A549 (cell line): ENCODE measurements at regions not wholly inside any gene's neighbourhood (a gene's known extent, or its start where the extent isn't known, plus 50 kb on each side); places are given as distances from the start of the nearest gene placed in this dataset.

Experiments
- CEBPB ChIP-seq, 2 experiments: fragments of >200 bp in 1 of 2; sonication (Bioruptor Twin) in 1 of 2; formaldehyde crosslinking in 1 of 2; IDR thresholded peaks; 2 replicates each; pipeline ENCODE4 v1.6.1; 2012 to 2016
- EHMT2 ChIP-seq: fragments of 200-600 bp; sonication (generic); IDR thresholded peaks from 2 replicates; pipeline ENCODE4 v1.6.1; 2016; ENCODE audit warnings: antibody characterized with exemption, low read depth, mild to moderate bottlenecking, moderate library complexity
- GATA3 ChIP-seq: IDR thresholded peaks from 2 replicates; pipeline ENCODE4 v1.6.1; 2012; ENCODE audit warnings: borderline replicate concordance
- JUN ChIP-seq, 2 experiments: fragments of >200 bp; sonication (Bioruptor Twin); formaldehyde crosslinking; IDR thresholded peaks; 2 replicates in 1 of 2; 3 replicates in 1 of 2; pipeline ENCODE4 v1.6.1; 2016 to 2017
- JUNB ChIP-seq: fragments of >200 bp; sonication (Bioruptor Twin); formaldehyde crosslinking; IDR thresholded peaks from 2 replicates; pipeline ENCODE4 v1.6.1; 2016
- NFE2L2 ChIP-seq: fragments of 150-350 bp; conservative IDR thresholded peaks from 2 replicates; pipeline ENCODE4 v1.6.1; 2014; ENCODE audit warnings: low read length
- POLR2A ChIP-seq: IDR thresholded peaks from 2 replicates; pipeline ENCODE4 v1.6.1; 2012; ENCODE audit warnings: mild to moderate bottlenecking, low read length
- RARB ChIP-seq: fragments of 250-450 bp; sonication (Bioruptor Pico); IDR thresholded peaks from 2 replicates; pipeline ENCODE4 v1.8.0; 2021; ENCODE audit warnings: mild to moderate bottlenecking, moderate library complexity
- RCOR1 ChIP-seq: fragments of 150-350 bp; IDR thresholded peaks from 2 replicates; pipeline ENCODE4 v1.6.1; 2014; ENCODE audit warnings: antibody characterized with exemption, low read length, low read depth
- RFX5 ChIP-seq: fragments of 450-650 bp; IDR thresholded peaks from 2 replicates; pipeline ENCODE4 v1.7.1; 2014; ENCODE audit warnings: antibody characterized with exemption, mild to moderate bottlenecking, moderate library complexity
- ZNF302 ChIP-seq: fragments of 250-450 bp; sonication (Bioruptor Pico); IDR thresholded peaks from 2 replicates; pipeline ENCODE4 v1.9.0; 2021; ENCODE audit warnings: inconsistent platforms, mild to moderate bottlenecking, moderate library complexity
- TF ChIP-seq, protein P1 (sequence below): fragments of >200 bp; sonication (Bioruptor Twin); formaldehyde crosslinking; IDR thresholded peaks from 3 replicates; pipeline ENCODE4 v1.5.1; 2016

DNA sequence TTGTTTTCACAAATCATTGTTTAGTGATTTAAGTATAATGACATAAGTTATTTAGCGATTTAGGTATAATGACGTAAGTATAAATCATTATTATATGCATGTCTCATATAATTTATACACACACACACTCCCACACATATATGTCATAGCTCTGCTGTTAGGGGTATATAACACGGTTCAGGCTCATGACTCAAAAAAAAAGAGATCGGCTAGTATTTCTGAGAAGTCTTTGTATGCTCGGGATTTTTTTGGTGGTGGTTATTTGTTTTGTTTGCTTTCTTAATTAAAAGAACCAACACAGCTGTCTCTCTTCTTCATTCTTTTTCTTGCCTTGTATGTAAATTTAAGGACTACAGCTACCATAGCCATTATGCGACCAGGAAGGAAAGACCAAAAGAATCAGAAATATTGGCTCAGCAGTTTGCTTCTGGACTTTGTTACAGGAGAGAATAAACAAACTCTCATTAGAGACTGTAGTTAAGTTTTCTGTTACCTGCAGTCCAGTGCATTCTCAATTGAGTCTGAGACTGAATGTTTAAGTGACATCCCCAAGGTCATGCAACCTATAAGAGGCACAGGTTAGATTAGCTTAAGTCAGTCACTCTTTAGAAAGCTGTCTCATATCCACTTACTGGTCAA, 83.2 kb upstream of the NREP start:
- TF ChIP-seq ZNF302 (no peak), EHMT2 (no peak), RARB (CRISPR knock-in tag) (no peak), JUNB (no peak), NFE2L2 (no peak), GATA3 (no peak), RFX5 (no peak), POLR2A (no peak), CEBPB (IDR thresholded peaks at IDR 0.05) (no peak), JUN (IDR thresholded peaks at IDR 0.05) (no peak), RCOR1 (no peak)
- TF ChIP-seq, protein P1, sequence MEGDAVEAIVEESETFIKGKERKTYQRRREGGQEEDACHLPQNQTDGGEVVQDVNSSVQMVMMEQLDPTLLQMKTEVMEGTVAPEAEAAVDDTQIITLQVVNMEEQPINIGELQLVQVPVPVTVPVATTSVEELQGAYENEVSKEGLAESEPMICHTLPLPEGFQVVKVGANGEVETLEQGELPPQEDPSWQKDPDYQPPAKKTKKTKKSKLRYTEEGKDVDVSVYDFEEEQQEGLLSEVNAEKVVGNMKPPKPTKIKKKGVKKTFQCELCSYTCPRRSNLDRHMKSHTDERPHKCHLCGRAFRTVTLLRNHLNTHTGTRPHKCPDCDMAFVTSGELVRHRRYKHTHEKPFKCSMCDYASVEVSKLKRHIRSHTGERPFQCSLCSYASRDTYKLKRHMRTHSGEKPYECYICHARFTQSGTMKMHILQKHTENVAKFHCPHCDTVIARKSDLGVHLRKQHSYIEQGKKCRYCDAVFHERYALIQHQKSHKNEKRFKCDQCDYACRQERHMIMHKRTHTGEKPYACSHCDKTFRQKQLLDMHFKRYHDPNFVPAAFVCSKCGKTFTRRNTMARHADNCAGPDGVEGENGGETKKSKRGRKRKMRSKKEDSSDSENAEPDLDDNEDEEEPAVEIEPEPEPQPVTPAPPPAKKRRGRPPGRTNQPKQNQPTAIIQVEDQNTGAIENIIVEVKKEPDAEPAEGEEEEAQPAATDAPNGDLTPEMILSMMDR, result no peak
